Adrenal gland (tissue), 5 donors: ENCODE measurements at regions not wholly inside any gene's neighbourhood (a gene's known extent, or its start where the extent isn't known, plus 50 kb on each side); places are given as distances from the start of the nearest gene placed in this dataset.

Experiments
- POLR2A ChIP-seq, 2 donors: fragments of 450-650 bp; IDR thresholded peaks; one replicate each; pipeline ENCODE4 v1.6.1; 2017; ENCODE audit warnings: antibody characterized with exemption in 2 of 2, mild to moderate bottlenecking in 2 of 2, moderate library complexity in 1 of 2
- TF ChIP-seq, protein P1 (sequence below), 6 experiments: fragments of 450-650 bp in 4 of 6; fragments of 200-600 bp in 2 of 6; sonication (generic) in 1 of 6; IDR thresholded peaks; 1 replicate in 5 of 6; 2 replicates in 1 of 6; pipeline versions ENCODE4 v1.5.1 to v1.8.0; 2016 to 2021; ENCODE audit warnings: antibody characterized with exemption in 6 of 6, mild to moderate bottlenecking in 2 of 6, moderate library complexity in 1 of 6
- donor health status: DM: no; HTN: no; CAD: no.

DNA sequence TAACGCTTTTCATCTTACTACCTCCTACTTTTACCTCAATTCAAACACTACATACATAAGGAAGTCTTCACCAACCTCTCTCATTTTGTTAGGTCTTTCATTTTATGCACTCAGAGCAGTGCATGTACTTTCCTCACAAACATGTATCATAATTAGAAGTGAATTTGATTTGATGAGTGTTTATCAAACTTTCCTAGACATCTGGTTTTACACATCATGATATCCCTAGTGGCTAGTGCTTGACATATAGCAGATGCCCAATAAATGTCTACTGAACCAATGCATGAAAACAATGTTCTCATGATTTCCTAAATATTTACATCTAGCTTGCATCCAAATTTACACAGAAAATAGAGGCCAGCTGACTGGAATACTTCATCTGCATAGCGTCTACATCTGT, 323.4 kb upstream of the KIF2B start:
- TF ChIP-seq, protein P1, sequence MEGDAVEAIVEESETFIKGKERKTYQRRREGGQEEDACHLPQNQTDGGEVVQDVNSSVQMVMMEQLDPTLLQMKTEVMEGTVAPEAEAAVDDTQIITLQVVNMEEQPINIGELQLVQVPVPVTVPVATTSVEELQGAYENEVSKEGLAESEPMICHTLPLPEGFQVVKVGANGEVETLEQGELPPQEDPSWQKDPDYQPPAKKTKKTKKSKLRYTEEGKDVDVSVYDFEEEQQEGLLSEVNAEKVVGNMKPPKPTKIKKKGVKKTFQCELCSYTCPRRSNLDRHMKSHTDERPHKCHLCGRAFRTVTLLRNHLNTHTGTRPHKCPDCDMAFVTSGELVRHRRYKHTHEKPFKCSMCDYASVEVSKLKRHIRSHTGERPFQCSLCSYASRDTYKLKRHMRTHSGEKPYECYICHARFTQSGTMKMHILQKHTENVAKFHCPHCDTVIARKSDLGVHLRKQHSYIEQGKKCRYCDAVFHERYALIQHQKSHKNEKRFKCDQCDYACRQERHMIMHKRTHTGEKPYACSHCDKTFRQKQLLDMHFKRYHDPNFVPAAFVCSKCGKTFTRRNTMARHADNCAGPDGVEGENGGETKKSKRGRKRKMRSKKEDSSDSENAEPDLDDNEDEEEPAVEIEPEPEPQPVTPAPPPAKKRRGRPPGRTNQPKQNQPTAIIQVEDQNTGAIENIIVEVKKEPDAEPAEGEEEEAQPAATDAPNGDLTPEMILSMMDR (IDR thresholded peaks at IDR 0.05): no peak
- TF ChIP-seq POLR2A (IDR thresholded peaks at IDR 0.05): no peak
